ENCODE measurements at regions not wholly inside any gene's neighbourhood (a gene's known extent, or its start where the extent isn't known, plus 50 kb on each side); places are given as distances from the start of the nearest gene placed in this dataset.

- ATAC-seq (ENCODE audit: low read depth), result no peak
- no peaks in the 10 kb centered on the region for H3K4me1 ChIP-seq (ENCODE audit: insufficient read depth, poor library complexity, severe bottlenecking)
- TF ChIP-seq CTCF (IDR thresholded peaks at IDR 0.05; ENCODE audit: poor library complexity, severe bottlenecking), result no peak
- no peaks in the 10 kb centered on the region for H3K9me3 ChIP-seq (ENCODE audit: severe bottlenecking)
- H3K27ac ChIP-seq (ENCODE audit: poor library complexity, severe bottlenecking), result no peak overlapping the region
- no peaks in the 10 kb centered on the region for H3K27me3 ChIP-seq (ENCODE audit: insufficient read depth, poor library complexity, severe bottlenecking)
- DNase-seq (ENCODE audit: low spot score), result no peak
- no peak overlapping the region for H3K4me3 ChIP-seq (ENCODE audit: severe bottlenecking)
- no peaks in the 10 kb centered on the region for H3K36me3 ChIP-seq (ENCODE audit: low read depth)
Observed at GRCh38 chr14:49056021-49056420, 530.2 kb downstream of the RPS29 start.

- H3K27me3 ChIP-seq (ENCODE audit: insufficient read depth, poor library complexity, severe bottlenecking), result no peaks in the 10 kb centered on the region
- no peaks in the 10 kb centered on the region for H3K36me3 ChIP-seq (ENCODE audit: low read depth)
- no peaks in the 10 kb centered on the region for H3K4me1 ChIP-seq (ENCODE audit: insufficient read depth, poor library complexity, severe bottlenecking)
- no peak for DNase-seq (ENCODE audit: low spot score)
- ATAC-seq (ENCODE audit: low read depth), result no peak
- H3K4me3 ChIP-seq (ENCODE audit: severe bottlenecking), result no peak overlapping the region
- no peak for TF ChIP-seq CTCF (IDR thresholded peaks at IDR 0.05; ENCODE audit: poor library complexity, severe bottlenecking)
- no peaks in the 10 kb centered on the region for H3K9me3 ChIP-seq (ENCODE audit: severe bottlenecking)
- H3K27ac ChIP-seq (ENCODE audit: poor library complexity, severe bottlenecking), result no peak overlapping the region
Observed at GRCh38 chr14:49052521-49052920, 533.7 kb downstream of the RPS29 start.

- H3K9me3 ChIP-seq (ENCODE audit: severe bottlenecking), result no peaks in the 10 kb centered on the region
Observed at GRCh38 chr14:49051328-49052060, 534.7 kb downstream of the RPS29 start.

DNA sequence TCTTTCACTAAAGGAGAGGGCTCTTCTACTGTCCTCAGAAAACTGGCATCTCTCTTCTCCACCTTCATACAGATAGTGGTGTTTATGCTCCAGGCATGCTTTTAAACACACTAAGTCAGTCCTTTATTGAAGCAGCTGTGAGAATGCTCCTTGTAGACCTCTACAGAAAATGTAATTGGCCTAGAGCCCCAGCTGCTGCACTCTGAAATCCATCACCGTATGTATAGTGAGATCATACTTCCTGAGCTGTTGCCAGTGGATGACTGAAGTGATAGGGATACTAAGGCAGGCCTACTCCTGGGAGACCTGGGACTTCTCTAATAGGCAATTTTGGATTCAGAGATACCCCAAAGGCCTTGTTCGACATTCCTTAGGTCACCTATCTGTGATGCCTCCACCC is 535.4 kb downstream of the RPS29 start:
- H3K27ac ChIP-seq (ENCODE audit: poor library complexity, severe bottlenecking), result no peak overlapping the region

More at GRCh38 chr14:49051328-49052060, 534.7 kb downstream of the RPS29 start:
- H3K36me3 ChIP-seq (ENCODE audit: low read depth), result no peaks in the 10 kb centered on the region
- H3K4me3 ChIP-seq (ENCODE audit: severe bottlenecking), result no peak overlapping the region
- H3K4me1 ChIP-seq (ENCODE audit: insufficient read depth, poor library complexity, severe bottlenecking), result no peaks in the 10 kb centered on the region
- no peaks in the 10 kb centered on the region for H3K27me3 ChIP-seq (ENCODE audit: insufficient read depth, poor library complexity, severe bottlenecking)
- H3K27ac ChIP-seq (ENCODE audit: poor library complexity, severe bottlenecking), result no peak overlapping the region
- ATAC-seq (ENCODE audit: low read depth), result no peak
- TF ChIP-seq CTCF (IDR thresholded peaks at IDR 0.05; ENCODE audit: poor library complexity, severe bottlenecking), result no peak
- no peak for DNase-seq (ENCODE audit: low spot score)

More for the DNA sequence above, 535.4 kb downstream of the RPS29 start:
- no peaks in the 10 kb centered on the region for H3K27me3 ChIP-seq (ENCODE audit: insufficient read depth, poor library complexity, severe bottlenecking)
- DNase-seq (ENCODE audit: low spot score) (no peak), ATAC-seq (ENCODE audit: low read depth) (no peak)
- H3K36me3 ChIP-seq (ENCODE audit: low read depth), result no peaks in the 10 kb centered on the region
- H3K4me1 ChIP-seq (ENCODE audit: insufficient read depth, poor library complexity, severe bottlenecking), result no peaks in the 10 kb centered on the region
- no peak for TF ChIP-seq CTCF (IDR thresholded peaks at IDR 0.05; ENCODE audit: poor library complexity, severe bottlenecking)
- no peak overlapping the region for H3K4me3 ChIP-seq (ENCODE audit: severe bottlenecking)
- H3K9me3 ChIP-seq (ENCODE audit: severe bottlenecking), result no peaks in the 10 kb centered on the region

Measured in RWPE2 (cell line).